Caco-2 (cell line): ENCODE measurements at regions not wholly inside any gene's neighbourhood (a gene's known extent, or its start where the extent isn't known, plus 50 kb on each side); places are given as distances from the start of the nearest gene placed in this dataset.

Experiments
- BruUV-seq: library from RNA; stranded (reverse); fragments of 400-500 nt; replicated peaks from 2 replicates; lab custom pipeline; 2021; lab: Mats Ljungman, UMichigan
- CTCF ChIA-PET: fragments of 300-600 bp; sonication (Branson Sonifier 250); formaldehyde crosslinking; loops from one replicate; lab custom pipeline; 2022; ENCODE audit warnings: antibody characterized with exemption; lab: Charles Lee
- POLR2A ChIA-PET: fragments of 300-600 bp; sonication (Branson Sonifier 250); formaldehyde crosslinking; loops from one replicate; lab custom pipeline; 2022; ENCODE audit warnings: antibody characterized with exemption; lab: Charles Lee
- DNase-seq, 2 experiments: peaks; one replicate each; pipeline versions ENCODE4 v3.0.0 to v3.0.0-alpha.2; 2020 to 2022
- H3K27me3 ChIP-seq: replicated peaks from 2 replicates; pipeline ENCODE4 v1.6.0; 2011; ENCODE audit warnings: low read length; ENCODE audit not compliant: control insufficient read depth, insufficient read depth
- H3K36me3 ChIP-seq: 2 replicates; pipeline ENCODE4 v1.5.1; 2011; ENCODE audit warnings: low read length; ENCODE audit not compliant: control insufficient read depth, insufficient read depth
- H3K4me1 ChIP-seq: fragments of 250-450 bp; sonication (Bioruptor Pico); 2 replicates; pipeline ENCODE4 v1.5.1; 2020; ENCODE audit warnings: mild to moderate bottlenecking
- H3K4me3 ChIP-seq: 2 replicates; pipeline ENCODE4 v1.5.1; 2011; ENCODE audit warnings: low read depth, mild to moderate bottlenecking, control low read depth, low read length
- H3K9me3 ChIP-seq: fragments of 250-450 bp; sonication (Bioruptor Pico); 2 replicates; pipeline ENCODE4 v1.5.1; 2020; ENCODE audit warnings: mild to moderate bottlenecking, moderate library complexity
- H3K27ac Mint-ChIP-seq: one replicate; pipeline ENCODE4 v1.8.0; 2022; ENCODE audit warnings: mixed read lengths; ENCODE audit not compliant: unreplicated experiment
- H3K27me3 Mint-ChIP-seq: one replicate; pipeline ENCODE4 v1.8.0; 2022; ENCODE audit warnings: mixed read lengths; ENCODE audit not compliant: insufficient read depth, unreplicated experiment
- H3K36me3 Mint-ChIP-seq: one replicate; pipeline ENCODE4 v1.8.0; 2022; ENCODE audit warnings: mild to moderate bottlenecking, mixed read lengths; ENCODE audit not compliant: insufficient read depth, unreplicated experiment
- H3K4me1 Mint-ChIP-seq: one replicate; pipeline ENCODE4 v1.8.0; 2022; ENCODE audit warnings: low read depth, mixed read lengths; ENCODE audit not compliant: unreplicated experiment
- H3K4me3 Mint-ChIP-seq: one replicate; pipeline ENCODE4 v1.8.0; 2022; ENCODE audit warnings: mild to moderate bottlenecking, moderate library complexity, mixed read lengths; ENCODE audit not compliant: unreplicated experiment
- H3K9me3 Mint-ChIP-seq: one replicate; pipeline ENCODE4 v1.8.0; 2022; ENCODE audit warnings: mixed read lengths; ENCODE audit not compliant: unreplicated experiment
- CTCF ChIP-seq, 2 experiments: fragments of 200-600 bp in 1 of 2; IDR thresholded peaks; 1 replicate in 1 of 2; 2 replicates in 1 of 2; pipeline versions ENCODE4 v1.5.1 to v1.8.0; 2011 to 2022; ENCODE audit warnings: antibody characterized with exemption in 1 of 2, control low read depth in 1 of 2, inconsistent platforms in 1 of 2, low read depth in 1 of 2, low read length in 1 of 2, mild to moderate bottlenecking in 1 of 2, moderate library complexity in 1 of 2; ENCODE audit not compliant: insufficient read depth in 1 of 2, severe bottlenecking in 1 of 2, unreplicated experiment in 1 of 2
- intact Hi-C: fragments of 100-400 bp; cut with micrococcal nuclease; formaldehyde crosslinking; loops from one replicate; pipeline ENCODE4 v1.10.0; 2022; ENCODE audit not compliant: unreplicated experiment

- Mint-ChIP-seq H3K9me3 (no peaks in the 10 kb centered on the region), H3K4me1 (no peaks in the 10 kb centered on the region), H3K27me3 (peaks cover 3% of the 10 kb centered on the region), H3K27ac (no peak overlapping the region), H3K36me3 (no peaks in the 10 kb centered on the region), H3K4me3 (no peak overlapping the region)
- intact Hi-C loops = no loop called here
- Histone ChIP-seq H3K9me3 (no peaks in the 10 kb centered on the region), H3K4me1 (no peaks in the 10 kb centered on the region), H3K27me3 (no peaks in the 10 kb centered on the region), H3K4me3 (no peak overlapping the region), H3K36me3 (no peaks in the 10 kb centered on the region)
- TF ChIP-seq CTCF (IDR thresholded peaks at IDR 0.05; ENCODE audit: insufficient read depth in 1 of 2, low read depth in 1 of 2, low read length in 1 of 2, severe bottlenecking in 1 of 2, unreplicated experiment in 1 of 2) = no peak
- ChIA-PET CTCF (no interaction called here), POLR2A (no interaction called here)
- BruUV-seq = no TSS peak
- DNase-seq = no peak
Measured at GRCh38 chr13:74886502-74886901, 595.5 kb downstream of the TBC1D4 start.

GRCh38 chr13:74883834-74884233 lies 598.1 kb downstream of the TBC1D4 start:
- Mint-ChIP-seq H3K36me3 (no peaks in the 10 kb centered on the region), H3K9me3 (no peaks in the 10 kb centered on the region), H3K4me3 (no peak overlapping the region), H3K4me1 (no peaks in the 10 kb centered on the region), H3K27ac (no peak overlapping the region), H3K27me3 (peaks cover 3% of the 10 kb centered on the region)
- Histone ChIP-seq H3K9me3 (no peaks in the 10 kb centered on the region), H3K4me1 (no peaks in the 10 kb centered on the region), H3K4me3 (no peak overlapping the region), H3K36me3 (no peaks in the 10 kb centered on the region), H3K27me3 (no peaks in the 10 kb centered on the region; the same call in 1 of the 2 replicates)
- ChIA-PET CTCF (no interaction called here), POLR2A (no interaction called here)
- BruUV-seq = no TSS peak
- TF ChIP-seq CTCF (IDR thresholded peaks at IDR 0.05; ENCODE audit: insufficient read depth in 1 of 2, low read depth in 1 of 2, low read length in 1 of 2, severe bottlenecking in 1 of 2, unreplicated experiment in 1 of 2) = peak in 1 of 2 experiments; percentile 18
- intact Hi-C loops = no loop called here
- DNase-seq = no peak

GRCh38 chr13:74871369-74872070 lies 610.4 kb downstream of the TBC1D4 start:
- no TSS peak for BruUV-seq
- H3K36me3 ChIP-seq = no peaks in the 10 kb centered on the region
- no peaks in the 10 kb centered on the region for H3K36me3 Mint-ChIP-seq
- no peak overlapping the region for H3K4me3 ChIP-seq
- H3K9me3 ChIP-seq = 0 out of 2 replicates have a peak, but pooled peaks cover 4% of the 10 kb centered on the region
- no peak overlapping the region for H3K27ac Mint-ChIP-seq
- no peak for DNase-seq
- H3K4me1 Mint-ChIP-seq = no peaks in the 10 kb centered on the region
- intact Hi-C loops = no loop called here
- H3K27me3 Mint-ChIP-seq = no peaks in the 10 kb centered on the region
- peaks cover 7% of the 10 kb centered on the region for H3K9me3 Mint-ChIP-seq
- TF ChIP-seq CTCF (IDR thresholded peaks at IDR 0.05; ENCODE audit: insufficient read depth in 1 of 2, low read depth in 1 of 2, low read length in 1 of 2, severe bottlenecking in 1 of 2, unreplicated experiment in 1 of 2) = no peak
- H3K4me1 ChIP-seq = no peaks in the 10 kb centered on the region
- no peak overlapping the region for H3K4me3 Mint-ChIP-seq
- ChIA-PET POLR2A (no interaction called here), CTCF (no interaction called here)
- no peaks in the 10 kb centered on the region for H3K27me3 ChIP-seq
